ENCODE measurements at regions not wholly inside any gene's neighbourhood (a gene's known extent, or its start where the extent isn't known, plus 50 kb on each side); places are given as distances from the start of the nearest gene placed in this dataset.

GRCh38 chr2:122905431-122905830 is 1119.7 kb upstream of the CNTNAP5 start:
- FAIRE-seq (no peak), DNase-seq (ENCODE audit: low read depth) (no peak)
- no peaks in the 10 kb centered on the region for H3K79me2 ChIP-seq (ENCODE audit: insufficient read depth, low read length)
- no peaks in the 10 kb centered on the region for H3K27me3 ChIP-seq (ENCODE audit: insufficient read depth, low read length)
- H3K4me3 ChIP-seq (ENCODE audit: insufficient read depth, low read depth, low read length) = no peak overlapping the region
- no peaks in the 10 kb centered on the region for H4K20me1 ChIP-seq (ENCODE audit: insufficient read depth, low read length)
- Mint-ChIP-seq H3K9me3 (ENCODE audit: unreplicated experiment) (no peaks in the 10 kb centered on the region), H3K27me3 (ENCODE audit: low read depth, unreplicated experiment) (no peaks in the 10 kb centered on the region), H3K4me1 (ENCODE audit: low read depth, unreplicated experiment) (no peaks in the 10 kb centered on the region), H3K27ac (ENCODE audit: unreplicated experiment) (no peak overlapping the region), H3K36me3 (ENCODE audit: low read depth, unreplicated experiment) (no peaks in the 10 kb centered on the region), H3K4me3 (ENCODE audit: unreplicated experiment) (no peak overlapping the region)
- no peaks in the 10 kb centered on the region for H3K4me1 ChIP-seq (ENCODE audit: insufficient read depth, low read length)
- H3K9me3 ChIP-seq (ENCODE audit: insufficient read depth, low read depth, low read length) = no peaks in the 10 kb centered on the region
- H3K36me3 ChIP-seq (ENCODE audit: insufficient read depth, low read length) = no peaks in the 10 kb centered on the region
- TF ChIP-seq EZH2 (IDR thresholded peaks at IDR 0.05; ENCODE audit: insufficient read depth, low read length) = no peak
- TF ChIP-seq, protein P1, sequence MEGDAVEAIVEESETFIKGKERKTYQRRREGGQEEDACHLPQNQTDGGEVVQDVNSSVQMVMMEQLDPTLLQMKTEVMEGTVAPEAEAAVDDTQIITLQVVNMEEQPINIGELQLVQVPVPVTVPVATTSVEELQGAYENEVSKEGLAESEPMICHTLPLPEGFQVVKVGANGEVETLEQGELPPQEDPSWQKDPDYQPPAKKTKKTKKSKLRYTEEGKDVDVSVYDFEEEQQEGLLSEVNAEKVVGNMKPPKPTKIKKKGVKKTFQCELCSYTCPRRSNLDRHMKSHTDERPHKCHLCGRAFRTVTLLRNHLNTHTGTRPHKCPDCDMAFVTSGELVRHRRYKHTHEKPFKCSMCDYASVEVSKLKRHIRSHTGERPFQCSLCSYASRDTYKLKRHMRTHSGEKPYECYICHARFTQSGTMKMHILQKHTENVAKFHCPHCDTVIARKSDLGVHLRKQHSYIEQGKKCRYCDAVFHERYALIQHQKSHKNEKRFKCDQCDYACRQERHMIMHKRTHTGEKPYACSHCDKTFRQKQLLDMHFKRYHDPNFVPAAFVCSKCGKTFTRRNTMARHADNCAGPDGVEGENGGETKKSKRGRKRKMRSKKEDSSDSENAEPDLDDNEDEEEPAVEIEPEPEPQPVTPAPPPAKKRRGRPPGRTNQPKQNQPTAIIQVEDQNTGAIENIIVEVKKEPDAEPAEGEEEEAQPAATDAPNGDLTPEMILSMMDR (IDR thresholded peaks at IDR 0.05; ENCODE audit: insufficient read depth, low read depth, low read length) = no peak
- no peak overlapping the region for H2AFZ ChIP-seq (ENCODE audit: low read depth, low read length)
- H3K9ac ChIP-seq (ENCODE audit: low read length) = no peak overlapping the region
- H3K27ac ChIP-seq (ENCODE audit: low read depth, low read length) = no peak overlapping the region
- no peak overlapping the region for H3K4me2 ChIP-seq (ENCODE audit: low read length)

DNA sequence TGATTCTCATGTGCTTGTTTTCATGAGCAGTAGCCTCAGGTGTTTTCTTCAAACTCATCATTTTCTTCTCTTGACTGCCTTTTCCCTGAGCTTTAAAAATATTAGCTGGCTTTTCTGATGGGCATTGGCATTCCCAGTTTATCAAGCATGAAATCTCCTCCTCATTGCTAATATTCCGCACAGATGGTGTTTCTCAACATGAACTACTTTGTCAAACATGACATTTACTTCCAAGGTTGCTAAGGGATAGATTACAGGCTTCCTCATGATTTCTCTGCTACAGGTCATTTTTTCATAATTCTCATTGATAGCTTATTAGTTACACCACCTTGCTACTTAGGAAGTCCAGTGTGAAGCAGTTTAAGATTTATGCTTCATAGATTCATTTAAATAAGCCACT is 1116.9 kb upstream of the CNTNAP5 start:
- TF ChIP-seq, protein P1 (IDR thresholded peaks at IDR 0.05; ENCODE audit: insufficient read depth, low read depth, low read length) = no peak
- no peak for TF ChIP-seq EZH2 (IDR thresholded peaks at IDR 0.05; ENCODE audit: insufficient read depth, low read length)
- Histone ChIP-seq H3K27me3 (ENCODE audit: insufficient read depth, low read length) (no peaks in the 10 kb centered on the region), H3K9ac (ENCODE audit: low read length) (no peak overlapping the region), H2AFZ (ENCODE audit: low read depth, low read length) (no peak overlapping the region), H4K20me1 (ENCODE audit: insufficient read depth, low read length) (no peaks in the 10 kb centered on the region), H3K4me2 (ENCODE audit: low read length) (no peak overlapping the region), H3K4me1 (ENCODE audit: insufficient read depth, low read length) (no peaks in the 10 kb centered on the region), H3K36me3 (ENCODE audit: insufficient read depth, low read length) (no peaks in the 10 kb centered on the region), H3K79me2 (ENCODE audit: insufficient read depth, low read length) (no peaks in the 10 kb centered on the region), H3K27ac (ENCODE audit: low read depth, low read length) (no peak overlapping the region), H3K9me3 (ENCODE audit: insufficient read depth, low read depth, low read length) (no peaks in the 10 kb centered on the region), H3K4me3 (ENCODE audit: insufficient read depth, low read depth, low read length) (no peak overlapping the region)
- H3K27me3 Mint-ChIP-seq (ENCODE audit: low read depth, unreplicated experiment) = no peaks in the 10 kb centered on the region
- no peak overlapping the region for H3K27ac Mint-ChIP-seq (ENCODE audit: unreplicated experiment)
- no peak for FAIRE-seq
- H3K36me3 Mint-ChIP-seq (ENCODE audit: low read depth, unreplicated experiment) = no peaks in the 10 kb centered on the region
- no peaks in the 10 kb centered on the region for H3K9me3 Mint-ChIP-seq (ENCODE audit: unreplicated experiment)
- H3K4me3 Mint-ChIP-seq (ENCODE audit: unreplicated experiment) = no peak overlapping the region
- DNase-seq (ENCODE audit: low read depth) = no peak
- H3K4me1 Mint-ChIP-seq (ENCODE audit: low read depth, unreplicated experiment) = no peaks in the 10 kb centered on the region

GRCh38 chr2:122927197-122927596 is 1097.9 kb upstream of the CNTNAP5 start:
- no peak overlapping the region for H3K4me3 Mint-ChIP-seq (ENCODE audit: unreplicated experiment)
- H2AFZ ChIP-seq (ENCODE audit: low read depth, low read length) = no peak overlapping the region
- no peak overlapping the region for H3K4me2 ChIP-seq (ENCODE audit: low read length)
- FAIRE-seq = no peak
- no peak for DNase-seq (ENCODE audit: low read depth)
- no peaks in the 10 kb centered on the region for H3K27me3 ChIP-seq (ENCODE audit: insufficient read depth, low read length)
- no peaks in the 10 kb centered on the region for H3K4me1 Mint-ChIP-seq (ENCODE audit: low read depth, unreplicated experiment)
- H3K36me3 Mint-ChIP-seq (ENCODE audit: low read depth, unreplicated experiment) = no peaks in the 10 kb centered on the region
- no peak overlapping the region for H3K9ac ChIP-seq (ENCODE audit: low read length)
- TF ChIP-seq, protein P1 (IDR thresholded peaks at IDR 0.05; ENCODE audit: insufficient read depth, low read depth, low read length) = no peak
- no peak for TF ChIP-seq EZH2 (IDR thresholded peaks at IDR 0.05; ENCODE audit: insufficient read depth, low read length)
- no peak overlapping the region for H3K4me3 ChIP-seq (ENCODE audit: insufficient read depth, low read depth, low read length)
- H3K27ac ChIP-seq (ENCODE audit: low read depth, low read length) = no peak overlapping the region
- H3K9me3 ChIP-seq (ENCODE audit: insufficient read depth, low read depth, low read length) = peaks cover 11% of the 10 kb centered on the region
- H3K4me1 ChIP-seq (ENCODE audit: insufficient read depth, low read length) = no peaks in the 10 kb centered on the region
- peaks cover 13% of the 10 kb centered on the region for H3K9me3 Mint-ChIP-seq (ENCODE audit: unreplicated experiment)
- H3K79me2 ChIP-seq (ENCODE audit: insufficient read depth, low read length) = no peaks in the 10 kb centered on the region
- H4K20me1 ChIP-seq (ENCODE audit: insufficient read depth, low read length) = no peaks in the 10 kb centered on the region
- H3K36me3 ChIP-seq (ENCODE audit: insufficient read depth, low read length) = no peaks in the 10 kb centered on the region
- no peaks in the 10 kb centered on the region for H3K27me3 Mint-ChIP-seq (ENCODE audit: low read depth, unreplicated experiment)
- H3K27ac Mint-ChIP-seq (ENCODE audit: unreplicated experiment) = no peak overlapping the region
